ENCODE measurements at regions not wholly inside any gene's neighbourhood (a gene's known extent, or its start where the extent isn't known, plus 50 kb on each side); places are given as distances from the start of the nearest gene placed in this dataset.

- TF ChIP-seq EZH2 (IDR thresholded peaks at IDR 0.05; ENCODE audit: insufficient read depth, poor library complexity, severe bottlenecking) = no peak
- no peak for TF ChIP-seq EZH2phosphoT487 (IDR thresholded peaks at IDR 0.05; ENCODE audit: insufficient read depth, low read depth)
Observed at GRCh38 chr18:59802031-59802430, 97.8 kb upstream of the PMAIP1 start.

Data from GM23248 (cell line).